ENCODE measurements at regions not wholly inside any gene's neighbourhood (a gene's known extent, or its start where the extent isn't known, plus 50 kb on each side); places are given as distances from the start of the nearest gene placed in this dataset.

- TF ChIP-seq, protein P1, sequence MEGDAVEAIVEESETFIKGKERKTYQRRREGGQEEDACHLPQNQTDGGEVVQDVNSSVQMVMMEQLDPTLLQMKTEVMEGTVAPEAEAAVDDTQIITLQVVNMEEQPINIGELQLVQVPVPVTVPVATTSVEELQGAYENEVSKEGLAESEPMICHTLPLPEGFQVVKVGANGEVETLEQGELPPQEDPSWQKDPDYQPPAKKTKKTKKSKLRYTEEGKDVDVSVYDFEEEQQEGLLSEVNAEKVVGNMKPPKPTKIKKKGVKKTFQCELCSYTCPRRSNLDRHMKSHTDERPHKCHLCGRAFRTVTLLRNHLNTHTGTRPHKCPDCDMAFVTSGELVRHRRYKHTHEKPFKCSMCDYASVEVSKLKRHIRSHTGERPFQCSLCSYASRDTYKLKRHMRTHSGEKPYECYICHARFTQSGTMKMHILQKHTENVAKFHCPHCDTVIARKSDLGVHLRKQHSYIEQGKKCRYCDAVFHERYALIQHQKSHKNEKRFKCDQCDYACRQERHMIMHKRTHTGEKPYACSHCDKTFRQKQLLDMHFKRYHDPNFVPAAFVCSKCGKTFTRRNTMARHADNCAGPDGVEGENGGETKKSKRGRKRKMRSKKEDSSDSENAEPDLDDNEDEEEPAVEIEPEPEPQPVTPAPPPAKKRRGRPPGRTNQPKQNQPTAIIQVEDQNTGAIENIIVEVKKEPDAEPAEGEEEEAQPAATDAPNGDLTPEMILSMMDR (conservative IDR thresholded peaks at IDR 0.05; ENCODE audit: low read depth, low read length) = no peak
- TF ChIP-seq EZH2 (IDR thresholded peaks at IDR 0.05; ENCODE audit: low read length, unreplicated experiment) (no peak), EZH2phosphoT487 (IDR thresholded peaks at IDR 0.05; ENCODE audit: borderline replicate concordance, low read length) (no peak)
Measured at GRCh38 chr7:25558605-25559004, 330.3 kb upstream of the NPVF start.

Measured in PC-3 (cell line).